H9 (cell line): ENCODE measurements at regions not wholly inside any gene's neighbourhood (a gene's known extent, or its start where the extent isn't known, plus 50 kb on each side); places are given as distances from the start of the nearest gene placed in this dataset.

ENCODE experiments used
- DNase-seq: peaks from one replicate; pipeline ENCODE4 v3.0.0-alpha.2; 2017
- H2AFZ ChIP-seq: one replicate; pipeline ENCODE4 v1.6.1; 2013; ENCODE audit warnings: mild to moderate bottlenecking, low read length, control low read depth, moderate library complexity
- H2AK5ac ChIP-seq: 2 replicates; pipeline ENCODE4 v1.6.1; 2013; ENCODE audit warnings: low read length, control low read depth, mixed read lengths; ENCODE audit not compliant: insufficient read length
- H2BK120ac ChIP-seq: one replicate; pipeline ENCODE4 v1.6.1; 2013; ENCODE audit warnings: low read depth, mild to moderate bottlenecking, low read length, control low read depth, inconsistent platforms; ENCODE audit not compliant: poor library complexity, severe bottlenecking
- H2BK12ac ChIP-seq: 2 replicates; pipeline ENCODE4 v1.6.1; 2013; ENCODE audit warnings: low read length, control low read depth, mixed read lengths, low read depth; ENCODE audit not compliant: insufficient read length
- H2BK15ac ChIP-seq: 2 replicates; pipeline ENCODE4 v1.6.1; 2013; ENCODE audit warnings: low read depth, low read length, control low read depth
- H2BK20ac ChIP-seq: one replicate; pipeline ENCODE4 v1.6.1; 2013; ENCODE audit warnings: low read depth, mild to moderate bottlenecking, low read length, control low read depth, inconsistent platforms; ENCODE audit not compliant: poor library complexity, severe bottlenecking
- H2BK5ac ChIP-seq: 2 replicates; pipeline ENCODE4 v1.6.1; 2013; ENCODE audit warnings: low read length, control low read depth, mixed read lengths; ENCODE audit not compliant: insufficient read length
- H3K14ac ChIP-seq: 2 replicates; pipeline ENCODE4 v1.6.1; 2013; ENCODE audit warnings: low read length, control low read depth; ENCODE audit not compliant: insufficient read depth
- H3K18ac ChIP-seq: 2 replicates; pipeline ENCODE4 v1.6.1; 2013; ENCODE audit warnings: low read depth, mild to moderate bottlenecking, mixed read lengths, low read length, control low read depth; ENCODE audit not compliant: insufficient read length
- H3K23ac ChIP-seq: 2 replicates; pipeline ENCODE4 v1.6.1; 2013; ENCODE audit warnings: low read length, control low read depth, mixed read lengths, low read depth; ENCODE audit not compliant: insufficient read length
- H3K23me2 ChIP-seq: 2 replicates; pipeline ENCODE4 v1.6.1; 2013; ENCODE audit warnings: low read depth, mild to moderate bottlenecking, mixed read lengths, low read length, control low read depth; ENCODE audit not compliant: insufficient read length, poor library complexity, severe bottlenecking
- H3K27ac ChIP-seq: 2 replicates; pipeline ENCODE4 v1.5.1; 2013; ENCODE audit warnings: low read length, control low read depth, mixed read lengths, low read depth; ENCODE audit not compliant: insufficient read length
- H3K27me3 ChIP-seq: 2 replicates; pipeline ENCODE4 v1.6.1; 2013; ENCODE audit warnings: low read length, control low read depth, inconsistent platforms; ENCODE audit not compliant: insufficient read depth
- H3K4ac ChIP-seq: 2 replicates; pipeline ENCODE4 v1.6.1; 2013; ENCODE audit warnings: low read depth, mild to moderate bottlenecking, control low read depth, inconsistent platforms, low read length, moderate library complexity
- H3K4me1 ChIP-seq: 2 replicates; pipeline ENCODE4 v1.6.1; 2013; ENCODE audit warnings: low read length, control low read depth, inconsistent platforms; ENCODE audit not compliant: insufficient read depth
- H3K4me2 ChIP-seq: 2 replicates; pipeline ENCODE4 v1.6.1; 2013; ENCODE audit warnings: low read length, control low read depth, mixed read lengths; ENCODE audit not compliant: insufficient read length, insufficient read depth
- H3K56ac ChIP-seq: 2 replicates; pipeline ENCODE4 v1.6.1; 2013; ENCODE audit warnings: low read depth, mild to moderate bottlenecking, mixed read lengths, low read length, control low read depth; ENCODE audit not compliant: insufficient read length
- H3K79me1 ChIP-seq: 2 replicates; pipeline ENCODE4 v1.6.1; 2013; ENCODE audit warnings: low read depth, mild to moderate bottlenecking, moderate library complexity, low read length, control low read depth, inconsistent platforms; ENCODE audit not compliant: insufficient read depth, poor library complexity, severe bottlenecking
- H3K79me2 ChIP-seq: 2 replicates; pipeline ENCODE4 v1.6.1; 2013; ENCODE audit warnings: low read length, control low read depth, inconsistent platforms; ENCODE audit not compliant: insufficient read depth
- H3K9ac ChIP-seq: 2 replicates; pipeline ENCODE4 v1.6.1; 2013; ENCODE audit warnings: low read length, control low read depth, mixed read lengths; ENCODE audit not compliant: insufficient read length; ENCODE audit errors: extremely low read depth
- H3K9me3 ChIP-seq: one replicate; pipeline ENCODE4 v1.6.1; 2013; ENCODE audit warnings: low read depth, low read length, inconsistent platforms; ENCODE audit not compliant: control insufficient read depth
- H3T11ph ChIP-seq: one replicate; pipeline ENCODE4 v1.6.1; 2013; ENCODE audit warnings: mild to moderate bottlenecking, low read length, control low read depth, inconsistent platforms
- H4K20me1 ChIP-seq: one replicate; pipeline ENCODE4 v1.6.1; 2013; ENCODE audit not compliant: control insufficient read depth, insufficient read length, insufficient read depth
- H4K5ac ChIP-seq: 2 replicates; pipeline ENCODE4 v1.6.1; 2013; ENCODE audit warnings: low read depth, mild to moderate bottlenecking, mixed read lengths, low read length, control low read depth; ENCODE audit not compliant: insufficient read length
- H4K8ac ChIP-seq: replicated peaks from 2 replicates; pipeline ENCODE4 v1.6.1; 2013; ENCODE audit warnings: low read length, control low read depth, mixed read lengths, low read depth; ENCODE audit not compliant: insufficient read length
- H4K91ac ChIP-seq: 2 replicates; pipeline ENCODE4 v1.6.1; 2013; ENCODE audit warnings: low read depth, mild to moderate bottlenecking, moderate library complexity, mixed read lengths, low read length, control low read depth; ENCODE audit not compliant: insufficient read length
- H3K27ac Mint-ChIP-seq, 3 experiments: 2 replicates in 2 of 3; 3 replicates in 1 of 3; pipeline ENCODE4 v1.8.0; 2020 to 2021; ENCODE audit warnings: mixed read lengths in 3 of 3, mild to moderate bottlenecking in 1 of 3, moderate library complexity in 1 of 3
- H3K27me3 Mint-ChIP-seq: 2 replicates; pipeline ENCODE4 v1.8.0; 2021; ENCODE audit warnings: low read depth, mild to moderate bottlenecking, moderate library complexity, mixed read lengths
- H3K36me3 Mint-ChIP-seq, 3 experiments: 2 replicates in 2 of 3; 3 replicates in 1 of 3; pipeline ENCODE4 v1.8.0; 2020 to 2021; ENCODE audit warnings: low read depth in 3 of 3, mixed read lengths in 3 of 3; ENCODE audit not compliant: insufficient read depth in 1 of 3
- H3K4me1 Mint-ChIP-seq, 2 experiments: 2 replicates each; pipeline ENCODE4 v1.8.0; 2020; ENCODE audit warnings: mixed read lengths in 2 of 2
- H3K4me3 Mint-ChIP-seq, 2 experiments: 2 replicates in 1 of 2; 3 replicates in 1 of 2; pipeline ENCODE4 v1.8.0; 2020 to 2021; ENCODE audit warnings: mild to moderate bottlenecking in 2 of 2, mixed read lengths in 2 of 2, moderate library complexity in 1 of 2
- H3K9me3 Mint-ChIP-seq, 2 experiments: 2 replicates in 1 of 2; 3 replicates in 1 of 2; pipeline ENCODE4 v1.8.0; 2020; ENCODE audit warnings: mild to moderate bottlenecking in 2 of 2, mixed read lengths in 2 of 2, moderate library complexity in 1 of 2
- WGBS: extraction: QIAGEN DNeasy Blood & Tissue Kit; methylation state at CpG from one replicate; pipeline ENCODE4 v1.1.7; 2013; ENCODE audit warnings: missing lambda C conversion rate, low lambda C conversion rate, mixed read lengths; ENCODE audit not compliant: insufficient read length; ENCODE audit errors: extremely low coverage; 5-methylcytosine and 5-hydroxymethylcytosine counted together
- TF ChIP-seq, protein P1 (sequence below): fragments of 200-600 bp; sonication (generic); conservative IDR thresholded peaks from 3 replicates; pipeline ENCODE4 v1.8.0; 2021; ENCODE audit warnings: antibody characterized with exemption, mild to moderate bottlenecking

- Histone ChIP-seq H2BK5ac (no peak overlapping the region), H3K18ac (no peak overlapping the region), H3K56ac (no peak overlapping the region), H3K9me3 (no peaks in the 10 kb centered on the region), H3K4me2 (no peak overlapping the region), H3K79me2 (no peaks in the 10 kb centered on the region), H3K23me2 (no peaks in the 10 kb centered on the region), H4K5ac (no peak overlapping the region), H2BK15ac (no peak overlapping the region), H4K8ac (no peak overlapping the region), H2BK20ac (no peak overlapping the region), H2BK120ac (no peak overlapping the region), H4K91ac (no peak overlapping the region), H3K9ac (no peak overlapping the region), H3K14ac (no peak overlapping the region), H3K4ac (no peak overlapping the region), H3K4me1 (no peaks in the 10 kb centered on the region), H3K23ac (no peak overlapping the region), H2AFZ (no peak overlapping the region), H3T11ph (no peak overlapping the region), H2AK5ac (no peak overlapping the region), H2BK12ac (no peak overlapping the region), H4K20me1 (no peaks in the 10 kb centered on the region), H3K27ac (no peak overlapping the region), H3K27me3 (no peaks in the 10 kb centered on the region), H3K79me1 (no peaks in the 10 kb centered on the region)
- Mint-ChIP-seq H3K27ac (no peak overlapping the region), H3K4me3 (no peak overlapping the region), H3K36me3 (peaks cover 10 to 16% (median 12%) of the 10 kb centered on the region in 3 experiments), H3K4me1 (no peaks in the 10 kb centered on the region), H3K27me3 (no peaks in the 10 kb centered on the region), H3K9me3 (peaks cover 21 to 23% of the 10 kb centered on the region in 2 experiments; a peak in 4 of 5 replicates)
- no CpG with 5 or more reads among the region's 3 CpGs for WGBS
- no peak for DNase-seq
- TF ChIP-seq, protein P1, sequence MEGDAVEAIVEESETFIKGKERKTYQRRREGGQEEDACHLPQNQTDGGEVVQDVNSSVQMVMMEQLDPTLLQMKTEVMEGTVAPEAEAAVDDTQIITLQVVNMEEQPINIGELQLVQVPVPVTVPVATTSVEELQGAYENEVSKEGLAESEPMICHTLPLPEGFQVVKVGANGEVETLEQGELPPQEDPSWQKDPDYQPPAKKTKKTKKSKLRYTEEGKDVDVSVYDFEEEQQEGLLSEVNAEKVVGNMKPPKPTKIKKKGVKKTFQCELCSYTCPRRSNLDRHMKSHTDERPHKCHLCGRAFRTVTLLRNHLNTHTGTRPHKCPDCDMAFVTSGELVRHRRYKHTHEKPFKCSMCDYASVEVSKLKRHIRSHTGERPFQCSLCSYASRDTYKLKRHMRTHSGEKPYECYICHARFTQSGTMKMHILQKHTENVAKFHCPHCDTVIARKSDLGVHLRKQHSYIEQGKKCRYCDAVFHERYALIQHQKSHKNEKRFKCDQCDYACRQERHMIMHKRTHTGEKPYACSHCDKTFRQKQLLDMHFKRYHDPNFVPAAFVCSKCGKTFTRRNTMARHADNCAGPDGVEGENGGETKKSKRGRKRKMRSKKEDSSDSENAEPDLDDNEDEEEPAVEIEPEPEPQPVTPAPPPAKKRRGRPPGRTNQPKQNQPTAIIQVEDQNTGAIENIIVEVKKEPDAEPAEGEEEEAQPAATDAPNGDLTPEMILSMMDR, result no peak
These were observed 777.8 kb upstream of the LUZP2 start for GRCh38 chr11:23719016-23719415.
